AG09309 (cell line): ENCODE measurements at regions not wholly inside any gene's neighbourhood (a gene's known extent, or its start where the extent isn't known, plus 50 kb on each side); places are given as distances from the start of the nearest gene placed in this dataset.

Source experiments
- DNase-seq: peaks from one replicate; pipeline ENCODE4 v3.0.0-alpha.2; 2010; ENCODE audit warnings: low read depth
- H3K4me3 ChIP-seq: 2 replicates; pipeline ENCODE4 v1.5.1; 2011; ENCODE audit warnings: mild to moderate bottlenecking, low read depth, low read length, moderate library complexity; ENCODE audit not compliant: control insufficient read depth
- CTCF ChIP-seq: IDR thresholded peaks from 2 replicates; pipeline ENCODE4 v1.5.1; 2011; ENCODE audit warnings: mild to moderate bottlenecking, low read depth, low read length, inconsistent platforms; ENCODE audit not compliant: insufficient read depth, control insufficient read depth; ENCODE audit errors: missing control alignments

DNA sequence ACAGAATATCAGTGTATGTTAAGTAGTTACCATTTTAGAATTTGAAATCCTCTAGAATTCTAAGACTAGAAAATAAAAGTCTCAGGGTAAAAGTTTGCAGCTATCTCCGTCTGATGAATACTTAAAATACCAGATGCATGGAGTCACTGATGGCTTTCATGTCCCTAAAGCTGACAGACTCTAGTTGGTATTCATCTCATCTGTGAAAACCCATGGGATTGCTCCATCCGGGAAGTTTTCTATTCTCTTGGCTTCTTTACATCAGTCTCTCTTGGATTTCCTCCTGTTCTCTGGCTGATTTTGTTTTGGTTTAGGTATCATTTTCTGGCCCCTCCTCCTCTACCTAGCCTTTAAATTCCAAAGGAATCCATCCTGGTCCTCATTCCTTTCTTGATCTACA lies 465.6 kb upstream of the POU3F3 start:
- DNase-seq, result no peak
- no peak for TF ChIP-seq CTCF
- no peak overlapping the region for H3K4me3 ChIP-seq

GRCh38 chr2:104402825-104403224 lies 451.1 kb upstream of the POU3F3 start:
- TF ChIP-seq CTCF, result no peak
- no peak overlapping the region for H3K4me3 ChIP-seq
- DNase-seq, result no peak

GRCh38 chr2:104404526-104404925 lies 449.4 kb upstream of the POU3F3 start:
- H3K4me3 ChIP-seq, result no peak overlapping the region
- no peak for DNase-seq
- TF ChIP-seq CTCF, result no peak

DNA sequence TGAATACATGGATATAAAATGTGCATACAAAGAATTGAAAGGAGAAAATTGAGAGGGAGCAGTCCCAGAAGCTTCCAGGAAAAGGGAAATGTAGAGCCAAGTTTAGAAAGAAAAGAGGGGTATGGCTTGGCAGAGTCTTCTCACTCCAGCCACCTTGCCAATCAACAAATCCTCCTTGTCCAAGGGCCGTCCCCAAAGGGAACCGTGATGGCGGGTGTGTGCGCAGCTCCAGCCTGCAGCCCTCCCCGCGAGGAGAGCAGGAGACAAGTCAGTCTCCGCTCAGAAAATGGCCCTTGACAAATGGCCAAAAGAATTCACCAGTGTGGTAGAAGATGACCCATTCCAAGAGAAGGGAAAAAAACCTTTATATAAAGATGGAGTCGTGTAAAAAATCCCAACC lies 448.3 kb upstream of the POU3F3 start:
- no peak for DNase-seq
- no peak overlapping the region for H3K4me3 ChIP-seq
- no peak for TF ChIP-seq CTCF

GRCh38 chr2:104406261-104406726 lies 447.6 kb upstream of the POU3F3 start:
- no peak for TF ChIP-seq CTCF
- no peak for DNase-seq
- no peak overlapping the region for H3K4me3 ChIP-seq

DNA sequence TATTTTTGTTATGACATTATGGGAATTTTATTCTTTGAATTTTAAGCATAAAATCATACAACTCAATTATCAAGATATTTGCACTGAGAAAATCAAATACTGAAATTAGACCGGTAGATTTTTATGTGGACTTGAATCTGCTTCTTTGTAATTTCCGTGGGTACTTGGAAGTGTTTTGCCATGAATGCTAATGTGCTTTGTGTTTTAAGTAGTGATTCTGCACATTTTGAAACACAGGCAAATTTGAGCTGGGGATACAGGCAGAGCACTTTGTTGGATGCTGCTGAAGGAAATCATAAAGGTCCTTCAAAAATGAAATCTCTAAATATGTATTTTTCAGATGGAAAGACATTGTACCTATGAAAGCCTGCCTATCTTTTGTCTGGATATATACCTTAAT lies 446.3 kb upstream of the POU3F3 start:
- TF ChIP-seq CTCF, result no peak
- no peak overlapping the region for H3K4me3 ChIP-seq
- DNase-seq, result no peak

- DNase-seq, result no peak
- no peak for TF ChIP-seq CTCF
- H3K4me3 ChIP-seq, result no peak overlapping the region
Measured at GRCh38 chr2:104408266-104408665, 445.6 kb upstream of the POU3F3 start.
